WTC11 (cell line): ENCODE measurements at regions not wholly inside any gene's neighbourhood (a gene's known extent, or its start where the extent isn't known, plus 50 kb on each side); places are given as distances from the start of the nearest gene placed in this dataset.

Experiments used
- CTCF ChIP-seq: fragments of 200-600 bp; IDR thresholded peaks from 2 replicates; pipeline ENCODE4 v1.8.0; 2022; ENCODE audit warnings: antibody characterized with exemption
- ELF4 ChIP-seq: sonication (generic); formaldehyde crosslinking; IDR thresholded peaks from 2 replicates; pipeline ENCODE4 v1.8.1; 2022; ENCODE audit warnings: low read depth, mild to moderate bottlenecking, moderate library complexity, missing genetic modification reagents
- ESRRA ChIP-seq: sonication (generic); formaldehyde crosslinking; IDR thresholded peaks from 2 replicates; pipeline ENCODE4 v1.8.1; 2022; ENCODE audit warnings: mild to moderate bottlenecking, missing genetic modification reagents, borderline replicate concordance
- TEAD4 ChIP-seq: sonication (generic); formaldehyde crosslinking; IDR thresholded peaks from 2 replicates; pipeline ENCODE4 v1.8.0; 2022; ENCODE audit warnings: mild to moderate bottlenecking, missing genetic modification reagents
- USF2 ChIP-seq: sonication (generic); formaldehyde crosslinking; IDR thresholded peaks from 2 replicates; pipeline ENCODE4 v1.8.1; 2023; ENCODE audit warnings: mild to moderate bottlenecking, missing genetic modification reagents, moderate library complexity
- ZSCAN18 ChIP-seq: fragments of 250-450 bp; sonication (Bioruptor Pico); IDR thresholded peaks from 2 replicates; pipeline ENCODE4 v2.1.2; 2022; ENCODE audit warnings: mild to moderate bottlenecking, moderate library complexity

GRCh38 chr16:61042737-61043136 lies 993.5 kb downstream of the CDH8 start:
- TF ChIP-seq TEAD4 (CRISPR knock-in tag) (no peak), CTCF (no peak), ESRRA (CRISPR knock-in tag) (peak; percentile 34; the same call in 1 of the 2 replicates), ZSCAN18 (no peak), USF2 (CRISPR knock-in tag) (no peak), ELF4 (CRISPR knock-in tag) (no peak)
